CD4-positive, alpha-beta T cell treated with Interleukin-15 for 4 hours (primary cell): ENCODE measurements at regions not wholly inside any gene's neighbourhood (a gene's known extent, or its start where the extent isn't known, plus 50 kb on each side); places are given as distances from the start of the nearest gene placed in this dataset.
"Not testable (repeated sequence)": the region's sequence is repeated elsewhere in the genome, so short reads cannot be mapped to it uniquely, and the experiment has no call there.

Experiments
- DNase-seq: peaks from one replicate; pipeline ENCODE4 v3.0.0-alpha.2; 2020; ENCODE audit warnings: low spot score

DNA sequence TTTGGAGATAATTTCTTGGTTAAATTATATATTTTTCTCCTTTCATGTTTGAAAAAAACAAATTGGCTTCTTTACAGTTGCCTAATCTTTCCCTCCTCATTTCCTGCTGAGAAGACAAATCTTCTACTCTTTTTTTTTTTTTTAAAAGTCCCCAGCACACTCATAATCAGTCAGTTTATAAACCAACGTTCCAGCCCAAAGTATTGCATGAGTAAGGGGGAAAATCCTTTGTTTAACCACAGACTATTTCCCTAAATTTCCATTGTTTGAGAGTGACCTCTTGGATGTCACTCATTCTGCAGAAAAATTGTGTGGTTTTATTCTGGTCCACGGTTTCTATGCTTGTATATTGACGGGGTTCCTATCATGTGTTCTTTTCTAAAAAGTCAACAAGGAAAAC, 55.1 kb upstream of the TLR4 start:
- DNase-seq, result no peak

DNA sequence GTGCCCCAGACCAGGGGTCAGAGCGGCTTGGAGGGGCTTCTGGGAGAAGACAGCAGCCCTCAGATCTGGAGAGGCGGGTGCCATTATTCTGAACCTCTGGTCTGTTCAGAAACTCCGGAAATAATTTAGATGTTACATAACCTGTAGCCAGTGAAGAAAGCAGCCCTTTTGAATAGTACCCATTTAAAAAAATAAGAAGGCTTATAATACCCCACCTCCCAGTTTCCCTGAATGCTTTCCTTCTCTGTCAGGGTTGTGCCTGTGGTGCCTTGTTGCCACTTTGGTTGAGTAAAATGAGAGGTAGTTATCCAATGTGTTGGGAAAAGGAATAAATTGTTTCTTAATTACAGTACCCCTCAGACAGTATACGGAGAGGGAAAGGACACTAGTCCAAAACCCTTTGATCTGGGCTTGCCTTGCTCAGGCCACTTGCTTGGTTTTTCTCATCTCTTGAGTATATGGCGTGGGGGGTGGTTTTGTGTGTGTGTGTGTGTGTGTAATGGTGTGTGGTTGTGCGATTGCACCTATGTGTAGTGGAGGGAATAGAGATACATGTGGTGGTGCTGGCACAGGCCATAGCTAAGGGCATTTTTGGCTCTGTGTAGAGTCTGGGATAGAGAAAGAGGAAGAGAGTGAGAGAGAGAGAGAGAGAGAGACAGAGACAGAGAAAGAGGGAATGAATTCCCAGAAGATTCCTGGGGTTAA, 59.1 kb upstream of the TLR4 start:
- DNase-seq, result no peak

GRCh38 chr9:117644133-117644931, 59.9 kb upstream of the TLR4 start:
- DNase-seq, result peak; percentile 43

- no peak for DNase-seq
Measured at GRCh38 chr9:117643288-117643654, 60.9 kb upstream of the TLR4 start.

- not testable (repeated sequence) for DNase-seq
Measured at GRCh38 chr9:117642571-117643287, 61.5 kb upstream of the TLR4 start.

DNA sequence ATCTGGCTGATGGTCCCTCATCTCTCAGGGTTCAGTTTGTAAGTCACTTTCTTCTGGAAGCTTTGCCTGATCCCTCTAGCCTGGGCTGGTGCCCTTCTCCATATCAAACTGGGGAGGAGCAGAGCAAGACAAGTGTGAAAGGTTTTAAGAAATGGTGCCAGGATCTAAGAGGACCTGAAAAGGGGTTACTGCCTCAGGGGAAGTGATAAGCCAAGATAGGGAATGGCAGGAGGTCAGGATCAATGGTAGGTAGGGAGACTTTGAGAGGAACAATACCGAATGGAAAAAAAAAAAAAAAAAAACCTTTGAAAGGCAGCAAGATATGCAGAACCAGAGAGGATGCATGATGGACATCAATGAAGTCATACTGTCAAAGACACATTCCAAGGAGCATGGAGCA, 67.5 kb upstream of the TLR4 start:
- no peak for DNase-seq

GRCh38 chr9:117625154-117625553, 79.0 kb upstream of the TLR4 start:
- DNase-seq, result no peak

GRCh38 chr9:117624106-117624505, 80.1 kb upstream of the TLR4 start:
- DNase-seq, result no peak

DNA sequence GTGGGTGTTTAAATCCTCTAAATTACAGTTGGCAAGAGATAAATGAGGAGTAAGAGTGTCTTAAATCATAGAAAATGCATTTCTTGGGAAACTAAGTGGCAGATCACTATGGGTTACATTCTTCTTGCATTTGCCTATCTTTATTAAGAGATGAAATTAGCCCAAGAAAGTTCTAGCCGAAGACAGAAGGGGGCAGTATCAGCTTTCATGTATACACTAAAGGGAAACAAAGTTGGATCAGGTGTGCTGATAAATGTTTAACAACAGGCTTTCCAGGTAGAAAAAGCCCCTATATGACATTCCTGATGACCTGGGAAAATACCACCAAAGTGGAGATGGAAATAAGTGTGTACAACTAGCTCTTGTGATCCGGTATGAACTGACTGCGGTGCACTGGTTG, 81.9 kb upstream of the TLR4 start:
- no peak for DNase-seq

GRCh38 chr9:117616431-117616831, 87.8 kb upstream of the TLR4 start:
- no peak for DNase-seq

- DNase-seq, result no peak
Measured at GRCh38 chr9:117612317-117612716, 91.9 kb upstream of the TLR4 start.

GRCh38 chr9:117597977-117598376, 106.2 kb upstream of the TLR4 start:
- no peak for DNase-seq

DNA sequence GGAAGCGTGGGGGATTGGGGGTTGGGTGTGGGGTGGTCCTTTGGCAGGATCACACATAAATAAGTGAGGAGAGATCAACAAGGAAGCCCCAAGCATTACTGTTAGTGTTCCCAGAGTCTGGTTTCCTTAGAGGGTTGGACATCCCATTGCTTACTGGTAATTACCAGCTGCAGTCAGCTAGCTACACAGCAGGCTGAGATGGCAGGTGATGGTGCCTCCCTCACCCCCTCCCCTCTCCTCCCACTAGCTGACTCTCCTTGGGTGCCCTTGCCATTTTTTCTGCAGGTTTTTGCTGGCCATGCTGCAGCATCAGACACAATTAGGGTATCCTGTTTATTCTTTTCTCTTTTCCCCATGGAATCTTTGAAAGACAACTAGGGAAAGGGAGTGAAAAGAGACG, 107.5 kb upstream of the TLR4 start:
- no peak for DNase-seq

- no peak for DNase-seq
Measured at GRCh38 chr9:117595650-117596049, 108.6 kb upstream of the TLR4 start.

DNA sequence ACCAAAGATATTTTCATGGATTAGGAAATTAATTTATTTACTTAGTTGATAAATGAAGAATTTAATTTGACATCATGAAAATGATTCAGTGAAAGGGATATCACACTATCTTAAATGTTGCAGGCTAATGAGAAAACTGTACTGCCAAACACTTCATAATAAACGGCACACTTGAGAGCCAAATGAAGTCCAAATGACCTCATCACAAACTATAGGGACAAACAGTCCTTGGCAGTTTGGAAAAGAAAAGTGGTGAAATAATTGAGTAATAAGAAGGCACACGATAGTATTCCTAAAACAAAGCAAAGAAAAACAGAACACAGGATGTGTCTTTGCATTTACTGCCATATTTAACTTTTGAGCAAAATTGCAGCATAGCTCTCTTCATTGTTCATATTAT, 116.9 kb upstream of the TLR4 start:
- DNase-seq, result no peak

GRCh38 chr9:117574099-117574498, 130.1 kb upstream of the TLR4 start:
- DNase-seq, result no peak

- DNase-seq, result no peak
Measured at GRCh38 chr9:117564839-117565238, 139.4 kb upstream of the TLR4 start.

GRCh38 chr9:117561761-117562160, 142.4 kb upstream of the TLR4 start:
- no peak for DNase-seq

DNA sequence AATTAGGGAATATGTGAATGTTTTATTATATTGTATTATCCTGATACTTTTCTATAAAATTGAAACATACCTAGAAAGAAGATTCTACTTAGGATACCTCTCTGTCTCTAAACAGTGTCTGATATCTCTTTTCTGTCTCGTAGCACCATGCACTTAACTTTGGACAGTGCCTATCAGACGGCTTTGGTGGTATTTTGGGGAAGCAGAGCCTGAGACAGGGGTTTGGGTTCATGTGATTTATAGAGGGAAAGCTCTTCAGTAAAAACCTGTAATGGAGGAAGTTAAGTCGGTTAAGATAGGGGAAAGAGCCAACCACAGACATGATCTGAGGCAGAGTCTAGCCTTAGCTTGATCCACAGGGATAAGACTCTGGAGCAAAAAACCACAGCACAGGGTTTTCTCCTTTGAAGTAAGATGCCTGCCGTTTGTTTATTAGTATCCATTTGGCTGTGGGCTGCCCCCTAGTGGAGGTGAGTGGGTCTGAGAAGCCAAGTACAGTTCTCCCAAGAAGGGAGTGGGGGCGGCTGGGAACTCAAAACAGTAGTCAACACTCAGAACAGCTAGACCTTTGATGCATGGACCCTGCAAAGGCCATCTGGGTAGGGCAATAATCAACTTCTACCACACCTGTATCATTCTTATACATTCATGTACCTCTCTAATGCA, 141.2 kb upstream of the ASTN2 start:
- peak; percentile 7 for DNase-seq

DNA sequence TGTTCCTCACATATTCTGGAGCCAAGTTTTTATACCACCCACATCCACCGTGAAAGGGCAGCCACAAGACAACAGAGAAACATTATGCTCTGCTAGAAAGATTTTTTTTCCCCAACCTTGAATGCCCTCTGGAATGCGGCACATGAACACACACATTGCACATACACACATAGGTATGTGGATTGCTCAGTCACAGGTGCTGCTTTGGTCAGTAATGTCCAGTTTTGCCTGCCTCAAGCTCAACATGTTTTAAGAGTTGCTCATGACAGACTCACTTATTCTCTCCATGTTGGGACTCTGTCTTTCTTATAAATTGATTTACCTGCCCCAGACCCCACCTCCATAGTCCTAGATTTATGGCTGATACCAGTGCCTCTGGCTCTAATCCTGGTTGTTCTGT, 138.0 kb upstream of the ASTN2 start:
- no peak for DNase-seq

DNA sequence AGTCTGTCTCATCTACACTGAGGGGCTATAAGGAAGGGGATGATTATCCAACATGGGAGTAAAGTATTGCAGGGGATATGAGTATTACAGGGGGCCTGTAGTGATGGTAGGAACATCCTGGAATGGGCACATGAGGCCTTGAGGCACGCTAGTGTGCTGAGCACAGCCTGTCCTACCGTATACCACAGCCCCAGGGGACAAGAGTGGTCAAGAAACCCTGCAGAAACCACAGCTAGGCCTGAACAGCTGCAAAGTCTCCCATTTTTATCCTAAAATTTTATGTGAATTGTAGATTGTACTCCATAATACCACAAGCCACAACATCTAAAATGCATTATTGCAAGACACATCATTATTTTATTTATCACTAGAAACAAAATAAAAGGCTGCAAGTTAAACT, 136.3 kb upstream of the ASTN2 start:
- no peak for DNase-seq

- DNase-seq, result no peak
Measured at GRCh38 chr9:117549444-117549843, 134.6 kb upstream of the ASTN2 start.

DNA sequence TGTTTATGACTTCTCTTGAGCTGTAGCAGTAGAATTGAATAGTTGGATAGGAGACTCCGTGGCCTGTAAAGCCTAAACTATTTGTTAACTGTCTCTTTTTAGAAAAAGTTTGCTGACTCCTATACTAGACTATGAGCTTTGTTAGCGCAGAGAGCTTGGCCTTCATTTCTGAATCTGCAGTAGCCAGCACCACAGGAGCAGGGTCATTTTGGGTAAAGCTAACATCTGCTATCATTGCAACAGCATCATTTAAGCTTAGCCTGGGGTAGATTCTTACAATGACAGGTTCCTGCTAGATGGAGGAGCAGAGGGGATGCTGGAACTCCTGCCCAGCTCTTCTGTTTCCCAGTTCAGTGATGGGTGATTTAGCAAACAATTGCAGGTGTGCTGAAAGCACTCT, 133.7 kb upstream of the ASTN2 start:
- DNase-seq, result no peak
